Ovary (tissue), 3 donors: ENCODE measurements at regions not wholly inside any gene's neighbourhood (a gene's known extent, or its start where the extent isn't known, plus 50 kb on each side); places are given as distances from the start of the nearest gene placed in this dataset.

ENCODE experiments used
- CTCF ChIP-seq, 3 donors: fragments of 450-650 bp in 2 of 3; fragments of 200-600 bp in 1 of 3; IDR thresholded peaks; one replicate each; pipeline versions ENCODE4 v1.5.1 to v1.8.0; 2016 to 2022; ENCODE audit warnings: antibody characterized with exemption in 3 of 3, mild to moderate bottlenecking in 1 of 3
- EP300 ChIP-seq: sonication (generic); formaldehyde crosslinking; IDR thresholded peaks from one replicate; pipeline ENCODE4 v1.6.1; 2017; ENCODE audit warnings: antibody characterized with exemption
- POLR2A ChIP-seq: fragments of 450-650 bp; IDR thresholded peaks from one replicate; pipeline ENCODE4 v1.6.1; 2017; ENCODE audit warnings: antibody characterized with exemption, mild to moderate bottlenecking, moderate library complexity
- donor health status: DM: no; HTN: no; CAD: no.

- no peak for TF ChIP-seq CTCF (IDR thresholded peaks at IDR 0.05)
- no peak for TF ChIP-seq POLR2A
- no peak for TF ChIP-seq EP300
These were observed 306.7 kb downstream of the DTWD2 start for GRCh38 chr5:118681655-118682054.
